ENCODE measurements at regions not wholly inside any gene's neighbourhood (a gene's known extent, or its start where the extent isn't known, plus 50 kb on each side); places are given as distances from the start of the nearest gene placed in this dataset.
"Not testable (repeated sequence)": the region's sequence is repeated elsewhere in the genome, so short reads cannot be mapped to it uniquely, and the experiment has no call there.

DNA sequence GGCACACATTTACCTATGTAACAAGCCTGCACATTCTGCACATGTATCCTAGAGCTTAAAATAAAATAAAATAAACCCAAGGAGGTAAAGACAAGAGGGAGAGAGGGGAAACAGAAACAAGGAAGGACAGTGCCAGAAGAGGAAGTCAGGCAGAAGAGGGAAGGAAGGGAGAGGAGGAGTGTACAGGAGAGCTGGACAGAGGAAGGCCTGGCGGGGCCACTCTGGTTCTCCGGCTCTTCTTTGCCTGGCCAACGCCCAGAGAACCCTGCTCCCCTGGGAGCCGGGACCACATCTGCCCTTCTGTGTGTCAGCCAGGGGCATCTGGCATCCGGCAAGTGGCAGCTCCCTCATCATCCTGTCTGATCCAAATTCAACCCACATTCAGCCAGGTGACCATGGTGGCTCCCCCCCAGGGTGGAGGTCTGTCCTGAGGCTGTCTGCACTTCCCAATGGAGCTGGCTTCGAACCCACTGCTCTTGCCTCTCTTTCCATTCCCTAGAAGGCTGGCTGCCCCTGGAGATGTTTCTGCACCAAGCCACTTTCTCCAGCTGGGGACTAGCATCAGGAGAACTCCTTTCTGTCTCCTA is 55.5 kb upstream of the RABL2A start:
- DNase-seq; H3K36me3 Mint-ChIP-seq; ATAC-seq; H3K27ac Mint-ChIP-seq; H3K9me3 Mint-ChIP-seq; H3K27me3 ChIP-seq (ENCODE audit: control insufficient read depth, insufficient read depth, low read length); H3K36me3 ChIP-seq (ENCODE audit: control insufficient read depth, insufficient read depth, low read length); intact Hi-C loops (cut with micrococcal nuclease); H3K4me3 Mint-ChIP-seq; H3K27ac ChIP-seq (ENCODE audit: low read length); H3K4me1 ChIP-seq (ENCODE audit: control insufficient read depth, insufficient read depth, low read length); H3K9me3 ChIP-seq (ENCODE audit: control insufficient read depth, insufficient read depth, low read length); H3K4me1 Mint-ChIP-seq; H3K4me3 ChIP-seq (ENCODE audit: low read length): not testable (repeated sequence)
- WGBS (ENCODE audit: insufficient coverage) = 70% methylated on average over 2 of the region's 6 CpGs
- peaks cover 0 to 10% of the 10 kb centered on the region in 2 donors for H3K27me3 Mint-ChIP-seq (ENCODE audit: low read depth in 2 of 2)

DNA sequence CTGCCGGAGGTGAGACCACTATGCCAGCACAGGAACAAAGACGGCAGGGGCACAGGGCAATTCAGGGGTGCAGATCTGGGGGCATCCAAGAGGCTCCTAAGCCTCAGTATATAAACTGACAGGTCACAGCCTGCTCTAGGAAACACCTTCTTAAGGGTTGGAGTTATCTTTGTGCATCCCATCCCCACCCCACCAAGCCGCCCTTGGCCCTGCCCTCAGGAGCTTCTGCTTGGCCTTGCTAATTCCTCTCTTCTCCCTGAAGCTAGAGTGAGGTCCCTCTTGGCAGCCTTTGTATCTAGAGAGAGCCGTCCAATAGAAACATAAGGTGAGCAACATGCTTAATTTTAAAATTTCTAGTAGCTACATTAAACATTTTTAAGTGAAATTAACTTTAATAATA is 51.3 kb upstream of the RABL2A start:
- DNase-seq; H3K4me3 Mint-ChIP-seq; H3K27ac ChIP-seq (ENCODE audit: low read length); H3K9me3 Mint-ChIP-seq; H3K27me3 ChIP-seq (ENCODE audit: control insufficient read depth, insufficient read depth, low read length); H3K9me3 ChIP-seq (ENCODE audit: control insufficient read depth, insufficient read depth, low read length); H3K4me3 ChIP-seq (ENCODE audit: low read length); H3K36me3 ChIP-seq (ENCODE audit: control insufficient read depth, insufficient read depth, low read length); H3K27ac Mint-ChIP-seq; H3K36me3 Mint-ChIP-seq; intact Hi-C loops (cut with micrococcal nuclease); ATAC-seq; H3K4me1 ChIP-seq (ENCODE audit: control insufficient read depth, insufficient read depth, low read length); H3K4me1 Mint-ChIP-seq: not testable (repeated sequence)
- H3K27me3 Mint-ChIP-seq (ENCODE audit: low read depth in 2 of 2) = peaks cover 0 to 11% of the 10 kb centered on the region in 2 donors
- WGBS (ENCODE audit: insufficient coverage) = no CpG with 5 or more reads among the region's 4 CpGs

GRCh38 chr2:113576353-113576752 is 50.7 kb upstream of the RABL2A start:
- 92% methylated on average over 7 of the region's 8 CpGs for WGBS (ENCODE audit: insufficient coverage)

More at GRCh38 chr2:113576353-113576752, 50.7 kb upstream of the RABL2A start:
- H3K9me3 ChIP-seq (ENCODE audit: control insufficient read depth, insufficient read depth, low read length); H3K4me1 Mint-ChIP-seq; H3K27ac ChIP-seq (ENCODE audit: low read length); H3K36me3 ChIP-seq (ENCODE audit: control insufficient read depth, insufficient read depth, low read length); H3K36me3 Mint-ChIP-seq; H3K9me3 Mint-ChIP-seq; DNase-seq; ATAC-seq; intact Hi-C loops (cut with micrococcal nuclease); H3K4me3 ChIP-seq (ENCODE audit: low read length); H3K4me3 Mint-ChIP-seq; H3K4me1 ChIP-seq (ENCODE audit: control insufficient read depth, insufficient read depth, low read length); H3K27me3 ChIP-seq (ENCODE audit: control insufficient read depth, insufficient read depth, low read length); H3K27ac Mint-ChIP-seq; H3K27me3 Mint-ChIP-seq (ENCODE audit: low read depth in 2 of 2): not testable (repeated sequence)

Data from natural killer cell (primary cell).